HepG2 (cell line): ENCODE measurements at regions not wholly inside any gene's neighbourhood (a gene's known extent, or its start where the extent isn't known, plus 50 kb on each side); places are given as distances from the start of the nearest gene placed in this dataset.

ENCODE experiments used
- ATAC-seq: fragments of 200-7000 bp; cut with Tn5 transposase; 3 replicates; pipeline ENCODE4 v1.9.1; 2020; ENCODE audit warnings: mild to moderate bottlenecking, moderate library complexity
- BruUV-seq: library from RNA; stranded (reverse); fragments of 400-500 nt; replicated peaks from 2 replicates; lab custom pipeline; 2021; lab: Mats Ljungman, UMichigan
- CTCF ChIA-PET: fragments of 300-600 bp; formaldehyde crosslinking; extraction: SDS; loops from one replicate; lab custom pipeline; 2021; ENCODE audit warnings: low total read pairs, inconsistent platforms, low intra/inter-chr PET ratio; lab: Yijun Ruan, JAX
- POLR2A ChIA-PET: fragments of 350-600 bp; sonication (Branson Sonifier 250); formaldehyde crosslinking; loops from one replicate; lab custom pipeline; 2020; ENCODE audit warnings: antibody characterized with exemption, inconsistent platforms; lab: Yijun Ruan, JAX
- DNase-seq: peaks from one replicate; pipeline ENCODE4 v3.0.0-alpha.2; 2015; ENCODE audit warnings: low spot score
- FAIRE-seq: peaks from 3 replicates; lab custom pipeline; 2011; peaks lifted over from hg19 to GRCh38; lab: Jason Lieb, UNC
- H2AFZ ChIP-seq: one replicate; pipeline ENCODE4 v1.6.1; 2011; ENCODE audit warnings: low read length, inconsistent platforms
- H3K27ac ChIP-seq: fragments of 300-600 bp; 3 replicates; pipeline ENCODE4 v1.8.0; 2011; ENCODE audit warnings: mixed run types, mild to moderate bottlenecking, mixed read lengths, low read length, inconsistent platforms; ENCODE audit not compliant: insufficient read depth; ENCODE audit errors: extremely low read length
- H3K27me3 ChIP-seq, 2 experiments: fragments of 200-600 bp in 1 of 2; 2 replicates in 1 of 2; 3 replicates in 1 of 2; pipeline versions ENCODE4 v1.6.0 to v1.8.0; 2011; ENCODE audit warnings: low read length in 2 of 2, mild to moderate bottlenecking in 2 of 2, moderate library complexity in 2 of 2, inconsistent platforms in 1 of 2; ENCODE audit not compliant: insufficient read depth in 2 of 2, control insufficient read depth in 1 of 2
- H3K36me3 ChIP-seq, 2 experiments: fragments of 200-600 bp in 1 of 2; replicated peaks in 1 of 2; 2 replicates in 1 of 2; 3 replicates in 1 of 2; pipeline versions ENCODE4 v1.5.1 to v1.8.0; 2011; ENCODE audit warnings: low read length in 2 of 2, inconsistent platforms in 1 of 2; ENCODE audit not compliant: insufficient read depth in 2 of 2, control insufficient read depth in 1 of 2
- H3K4me1 ChIP-seq: 2 replicates; pipeline ENCODE4 v1.5.1; 2012; ENCODE audit warnings: low read length, inconsistent platforms; ENCODE audit not compliant: insufficient read depth
- H3K4me2 ChIP-seq: 2 replicates; pipeline ENCODE4 v1.6.0; 2011; ENCODE audit warnings: low read depth, low read length, inconsistent platforms
- H3K4me3 ChIP-seq, 3 experiments: fragments of 200-600 bp in 1 of 3; sonication (generic), shearing (Covaris generic) in 1 of 3; replicated peaks in 1 of 3; 2 replicates each; pipeline ENCODE4 v1.5.1; 2011 to 2016; ENCODE audit warnings: low read length in 3 of 3, inconsistent platforms in 2 of 3, low read depth in 2 of 3, mild to moderate bottlenecking in 2 of 3, control low read depth in 1 of 3, mixed read lengths in 1 of 3; ENCODE audit not compliant: insufficient read depth in 1 of 3
- H3K79me2 ChIP-seq: one replicate; pipeline ENCODE4 v1.6.1; 2011; ENCODE audit warnings: low read length, inconsistent platforms; ENCODE audit not compliant: insufficient read depth
- H3K9ac ChIP-seq: 2 replicates; pipeline ENCODE4 v1.6.0; 2011; ENCODE audit warnings: mild to moderate bottlenecking, low read depth, low read length, inconsistent platforms; ENCODE audit not compliant: insufficient read depth
- H3K9me3 ChIP-seq: 2 replicates; pipeline ENCODE4 v1.5.1; 2012; ENCODE audit warnings: mild to moderate bottlenecking, low read length
- H4K20me1 ChIP-seq: 2 replicates; pipeline ENCODE4 v1.6.0; 2011; ENCODE audit warnings: inconsistent platforms, mild to moderate bottlenecking, low read length, moderate library complexity; ENCODE audit not compliant: insufficient read depth
- ATAD3A ChIP-seq: sonication (generic); formaldehyde crosslinking; IDR thresholded peaks from 2 replicates; pipeline ENCODE4 v1.4.0; 2020; ENCODE audit warnings: missing genetic modification reagents
- BRCA1 ChIP-seq: sonication (generic); formaldehyde crosslinking; IDR thresholded peaks from 2 replicates; pipeline ENCODE4 v1.4.0; 2020; ENCODE audit warnings: missing genetic modification reagents
- CHD2 ChIP-seq: IDR thresholded peaks from 2 replicates; pipeline ENCODE4 v1.6.1; 2011; ENCODE audit warnings: low read depth, low read length, improper control_type of control experiment
- HINFP ChIP-seq: sonication (generic); formaldehyde crosslinking; IDR thresholded peaks from 2 replicates; pipeline ENCODE4 v1.4.0; 2020; ENCODE audit warnings: low read depth, mild to moderate bottlenecking, missing genetic modification reagents
- ISX ChIP-seq: sonication (generic); formaldehyde crosslinking; conservative IDR thresholded peaks from 2 replicates; pipeline ENCODE4 v1.5.0; 2020; ENCODE audit warnings: missing genetic modification reagents
- KMT2B ChIP-seq: IDR thresholded peaks from 2 replicates; pipeline ENCODE4 v1.6.1; 2016; ENCODE audit warnings: missing genetic modification reagents, missing compliant biosample characterization
- MXD1 ChIP-seq: sonication (generic); formaldehyde crosslinking; IDR thresholded peaks from 2 replicates; pipeline ENCODE4 v1.4.0; 2020; ENCODE audit warnings: mild to moderate bottlenecking, missing genetic modification reagents
- PHF8 ChIP-seq: sonication (generic); formaldehyde crosslinking; IDR thresholded peaks from 2 replicates; pipeline ENCODE4 v1.5.0; 2020; ENCODE audit warnings: missing genetic modification reagents
- RAD51 ChIP-seq: fragments of 450-650 bp; IDR thresholded peaks from 2 replicates; pipeline ENCODE4 v1.6.1; 2016; ENCODE audit warnings: borderline replicate concordance
- RFXAP ChIP-seq: sonication (generic); formaldehyde crosslinking; IDR thresholded peaks from 2 replicates; pipeline ENCODE4 v1.4.0; 2020; ENCODE audit warnings: missing genetic modification reagents, borderline replicate concordance
- USF2 ChIP-seq, 2 experiments: sonication (generic) in 1 of 2; formaldehyde crosslinking in 1 of 2; IDR thresholded peaks; 2 replicates each; pipeline versions ENCODE4 v1.5.1 to v1.6.1; 2011 to 2020; ENCODE audit warnings: borderline replicate concordance in 1 of 2, low read depth in 1 of 2, low read length in 1 of 2, mild to moderate bottlenecking in 1 of 2, missing genetic modification reagents in 1 of 2, moderate library complexity in 1 of 2
- ZNF83 ChIP-seq: sonication (generic); formaldehyde crosslinking; IDR thresholded peaks from 2 replicates; pipeline ENCODE4 v1.4.0; 2020; ENCODE audit warnings: missing genetic modification reagents, mild to moderate bottlenecking, borderline replicate concordance
- ZSCAN21 ChIP-seq: sonication (generic); formaldehyde crosslinking; IDR thresholded peaks from 2 replicates; pipeline ENCODE4 v1.8.0; 2022; ENCODE audit warnings: mild to moderate bottlenecking, missing genetic modification reagents, moderate library complexity, borderline replicate concordance
- WGBS: methylation state at CpG from one replicate; pipeline ENCODE4 v1.1.6; 2017; ENCODE audit warnings: low lambda C conversion rate; 5-methylcytosine and 5-hydroxymethylcytosine counted together
- in situ Hi-C: cut with HindIII; loops from 2 replicates; pipeline ENCODE4 v1.10.0; 2017; ENCODE audit warnings: low pct_unique_long_range_greater_than_20kb; ENCODE audit not compliant: extremely low pct_ligation_motif_present
- intact Hi-C: fragments of 100-400 bp; cut with micrococcal nuclease; formaldehyde crosslinking; loops from one replicate; pipeline ENCODE4 v1.10.0; 2022; ENCODE audit not compliant: unreplicated experiment

GRCh38 chr5:175281714-175282113, 162.3 kb downstream of the DRD1 start (continued):
- TF ChIP-seq BRCA1 (CRISPR knock-in tag) = no peak
- no peak for TF ChIP-seq PHF8 (CRISPR knock-in tag)
- TF ChIP-seq ZSCAN21 (CRISPR knock-in tag) = no peak
- TF ChIP-seq ATAD3A = no peak

- Histone ChIP-seq H3K4me3 (no peak overlapping the region), H3K4me2 (no peak overlapping the region), H3K27me3 (no peaks in the 10 kb centered on the region), H2AFZ (no peak overlapping the region), H3K4me1 (no peaks in the 10 kb centered on the region), H3K9ac (no peak overlapping the region), H3K79me2 (no peaks in the 10 kb centered on the region), H3K36me3 (no peaks in the 10 kb centered on the region), H3K9me3 (no peaks in the 10 kb centered on the region), H3K27ac (no peak overlapping the region), H4K20me1 (no peaks in the 10 kb centered on the region)
- BruUV-seq = no TSS peak
- CTCF ChIA-PET = no interaction called here
- POLR2A ChIA-PET = no interaction called here
- intact Hi-C loops (loop anchor here (10.0 kb wide), 1 partner anchor 766 kb away; no protein-coding TSS in a partner anchor), in situ Hi-C loops (no loop called here)
- no peak for DNase-seq
- no peak for ATAC-seq
- FAIRE-seq = no peak
- WGBS = 0% methylated on average over 4 of the region's 4 CpGs
- TF ChIP-seq RFXAP (CRISPR knock-in tag) (no peak), ISX (CRISPR knock-in tag) (no peak), ZNF83 (CRISPR knock-in tag) (no peak), USF2 (IDR thresholded peaks at IDR 0.05; ENCODE audit: low read depth, low read length) (peak; percentile 38; the same call in 1 of the 2 replicates), USF2 (CRISPR knock-in tag; IDR thresholded peaks at IDR 0.05; ENCODE audit: borderline replicate concordance) (no peak), MXD1 (CRISPR knock-in tag) (no peak), KMT2B (no peak), RAD51 (peak; percentile 64; the same call in 1 of the 2 replicates), HINFP (CRISPR knock-in tag) (no peak), CHD2 (no peak)
Measured at GRCh38 chr5:175281257-175281656, 162.7 kb downstream of the DRD1 start.
